WTC11 (cell line): ENCODE measurements at regions not wholly inside any gene's neighbourhood (a gene's known extent, or its start where the extent isn't known, plus 50 kb on each side); places are given as distances from the start of the nearest gene placed in this dataset.

ENCODE experiments used
- ATAC-seq: fragments of 200-7000 bp; cut with Tn5 transposase; 2 replicates; pipeline ENCODE4 v1.10.0; 2021; ENCODE audit warnings: mild to moderate bottlenecking, moderate library complexity
- CTCF ChIA-PET: fragments of 300-600 bp; sonication (Branson Sonifier 250); formaldehyde crosslinking; loops from one replicate; lab custom pipeline; 2021; ENCODE audit warnings: antibody characterized with exemption; lab: Charles Lee
- POLR2A ChIA-PET: fragments of 350-600 bp; sonication (Branson Sonifier 250); formaldehyde crosslinking; loops from one replicate; lab custom pipeline; 2021; ENCODE audit warnings: antibody characterized with exemption; lab: Charles Lee
- DNase-seq: peaks from one replicate; pipeline ENCODE4 v3.0.0; 2021; ENCODE audit warnings: low spot score
- H3K27ac Mint-ChIP-seq: 2 replicates; pipeline ENCODE4 v1.8.0; 2021; ENCODE audit warnings: mixed read lengths
- H3K27me3 Mint-ChIP-seq: 2 replicates; pipeline ENCODE4 v1.8.0; 2021; ENCODE audit warnings: low read depth, mild to moderate bottlenecking, moderate library complexity, mixed read lengths
- H3K36me3 Mint-ChIP-seq: 2 replicates; pipeline ENCODE4 v1.8.0; 2021; ENCODE audit warnings: mixed read lengths
- H3K4me1 Mint-ChIP-seq: 2 replicates; pipeline ENCODE4 v1.8.0; 2022; ENCODE audit warnings: mixed read lengths
- H3K4me3 Mint-ChIP-seq: 2 replicates; pipeline ENCODE4 v1.8.0; 2021; ENCODE audit warnings: mild to moderate bottlenecking, moderate library complexity, mixed read lengths
- H3K9me3 Mint-ChIP-seq: 2 replicates; pipeline ENCODE4 v1.8.0; 2021; ENCODE audit warnings: mixed read lengths
- CREB1 ChIP-seq: sonication (generic); formaldehyde crosslinking; IDR thresholded peaks from 2 replicates; pipeline ENCODE4 v1.8.0; 2023; ENCODE audit warnings: mild to moderate bottlenecking, missing genetic modification reagents
- ESRRA ChIP-seq: sonication (generic); formaldehyde crosslinking; IDR thresholded peaks from 2 replicates; pipeline ENCODE4 v1.8.1; 2022; ENCODE audit warnings: mild to moderate bottlenecking, missing genetic modification reagents, borderline replicate concordance
- ETV6 ChIP-seq: sonication (generic); formaldehyde crosslinking; IDR thresholded peaks from 2 replicates; pipeline ENCODE4 v1.8.1; 2022; ENCODE audit warnings: mild to moderate bottlenecking, missing genetic modification reagents
- FOXJ3 ChIP-seq: sonication (generic); formaldehyde crosslinking; IDR thresholded peaks from 2 replicates; pipeline ENCODE4 v1.9.0; 2021; ENCODE audit warnings: missing genetic modification reagents, mild to moderate bottlenecking, borderline replicate concordance
- NR2C2 ChIP-seq: sonication (generic); formaldehyde crosslinking; IDR thresholded peaks from 2 replicates; pipeline ENCODE4 v1.8.0; 2022; ENCODE audit warnings: mild to moderate bottlenecking, missing genetic modification reagents
- SMAD3 ChIP-seq: sonication (generic); formaldehyde crosslinking; IDR thresholded peaks from 2 replicates; pipeline ENCODE4 v1.8.0; 2022; ENCODE audit warnings: missing genetic modification reagents, mild to moderate bottlenecking, borderline replicate concordance
- SOX15 ChIP-seq: fragments of 250-450 bp; sonication (Bioruptor Pico); IDR thresholded peaks from 2 replicates; pipeline ENCODE4 v1.9.0; 2021; ENCODE audit warnings: mild to moderate bottlenecking
- TCF7 ChIP-seq: sonication (generic); formaldehyde crosslinking; IDR thresholded peaks from 2 replicates; pipeline ENCODE4 v1.8.0; 2022; ENCODE audit warnings: mild to moderate bottlenecking, low read depth, missing genetic modification reagents, moderate library complexity
- TEAD1 ChIP-seq: sonication (generic); formaldehyde crosslinking; IDR thresholded peaks from 2 replicates; pipeline ENCODE4 v1.8.0; 2022; ENCODE audit warnings: mild to moderate bottlenecking, missing genetic modification reagents
- ZBTB21 ChIP-seq: sonication (generic); formaldehyde crosslinking; IDR thresholded peaks from 2 replicates; pipeline ENCODE4 v1.8.1; 2023; ENCODE audit warnings: mild to moderate bottlenecking, missing genetic modification reagents, borderline replicate concordance
- TF ChIP-seq, protein P1 (sequence below): fragments of 250-450 bp; sonication (Bioruptor Pico); IDR thresholded peaks from 2 replicates; pipeline ENCODE4 v2.1.2; 2022; ENCODE audit warnings: mild to moderate bottlenecking, moderate library complexity
- TF ChIP-seq, protein P2 (sequence below): sonication (generic); formaldehyde crosslinking; IDR thresholded peaks from 2 replicates; pipeline ENCODE4 v1.8.0; 2023; ENCODE audit warnings: missing genetic modification reagents
- TF ChIP-seq, protein P3 (sequence below): sonication (generic); formaldehyde crosslinking; IDR thresholded peaks from 2 replicates; pipeline ENCODE4 v1.8.0; 2022; ENCODE audit warnings: mild to moderate bottlenecking, missing genetic modification reagents
- TF ChIP-seq, protein P4 (sequence below): sonication (generic); formaldehyde crosslinking; IDR thresholded peaks from 2 replicates; pipeline ENCODE4 v1.8.1; 2022; ENCODE audit warnings: missing genetic modification reagents, borderline replicate concordance
- TF ChIP-seq, protein P5 (sequence below): fragments of 250-450 bp; sonication (Bioruptor Pico); IDR thresholded peaks from 2 replicates; pipeline ENCODE4 v1.9.0; 2021; ENCODE audit warnings: moderate library complexity, mild to moderate bottlenecking, inconsistent platforms, borderline replicate concordance
- TF ChIP-seq, protein P6 (sequence below): sonication (generic); formaldehyde crosslinking; IDR thresholded peaks from 2 replicates; pipeline ENCODE4 v1.8.0; 2023; ENCODE audit warnings: mild to moderate bottlenecking, missing genetic modification reagents
- TF ChIP-seq, protein P7 (sequence below): fragments of 200-600 bp; IDR thresholded peaks from 2 replicates; pipeline ENCODE4 v1.8.0; 2022; ENCODE audit warnings: antibody characterized with exemption
- TF ChIP-seq, protein P8 (sequence below): sonication (generic); formaldehyde crosslinking; IDR thresholded peaks from 2 replicates; pipeline ENCODE4 v1.8.1; 2022; ENCODE audit warnings: low read depth, missing genetic modification reagents, borderline replicate concordance
- TF ChIP-seq, protein P9 (sequence below): sonication (generic); formaldehyde crosslinking; IDR thresholded peaks from 2 replicates; pipeline ENCODE4 v1.8.1; 2022; ENCODE audit warnings: low read depth, mild to moderate bottlenecking, moderate library complexity, missing genetic modification reagents, borderline replicate concordance
- TF ChIP-seq, protein P10 (sequence below): sonication (generic); formaldehyde crosslinking; IDR thresholded peaks from 2 replicates; pipeline ENCODE4 v1.8.1; 2023; ENCODE audit warnings: mild to moderate bottlenecking, missing genetic modification reagents, moderate library complexity

DNA sequence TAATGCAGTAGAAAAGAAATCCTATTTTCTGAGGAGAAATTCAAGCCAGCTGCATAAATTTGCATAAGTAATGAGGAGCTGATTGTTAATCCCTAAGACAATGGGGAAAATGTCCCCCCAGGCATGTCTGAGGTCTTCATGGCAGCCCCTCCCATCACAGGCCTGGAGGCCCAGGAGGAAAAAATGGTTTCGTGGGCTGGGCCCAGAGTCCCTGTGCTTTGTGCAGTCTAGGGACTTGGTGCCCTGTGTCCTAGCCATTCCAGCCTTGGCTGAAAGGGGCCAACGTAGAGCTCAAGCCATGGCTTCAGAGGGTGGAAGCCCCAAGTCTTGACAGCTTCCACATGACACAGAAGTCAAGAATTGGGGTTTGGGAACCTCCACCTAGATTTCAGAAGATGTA, 357.5 kb downstream of the SPATA31D1 start (continued):
- TF ChIP-seq, protein P1, sequence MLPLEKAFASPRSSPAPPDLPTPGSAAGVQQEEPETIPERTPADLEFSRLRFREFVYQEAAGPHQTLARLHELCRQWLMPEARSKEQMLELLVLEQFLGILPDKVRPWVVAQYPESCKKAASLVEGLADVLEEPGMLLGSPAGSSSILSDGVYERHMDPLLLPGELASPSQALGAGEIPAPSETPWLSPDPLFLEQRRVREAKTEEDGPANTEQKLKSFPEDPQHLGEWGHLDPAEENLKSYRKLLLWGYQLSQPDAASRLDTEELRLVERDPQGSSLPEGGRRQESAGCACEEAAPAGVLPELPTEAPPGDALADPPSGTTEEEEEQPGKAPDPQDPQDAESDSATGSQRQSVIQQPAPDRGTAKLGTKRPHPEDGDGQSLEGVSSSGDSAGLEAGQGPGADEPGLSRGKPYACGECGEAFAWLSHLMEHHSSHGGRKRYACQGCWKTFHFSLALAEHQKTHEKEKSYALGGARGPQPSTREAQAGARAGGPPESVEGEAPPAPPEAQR (CRISPR knock-in tag) = no peak
- TF ChIP-seq ESRRA (no peak), SOX15 (CRISPR knock-in tag) (no peak), ETV6 (CRISPR knock-in tag) (no peak), ZBTB21 (CRISPR knock-in tag) (no peak), FOXJ3 (CRISPR knock-in tag) (no peak)
- TF ChIP-seq, protein P2, sequence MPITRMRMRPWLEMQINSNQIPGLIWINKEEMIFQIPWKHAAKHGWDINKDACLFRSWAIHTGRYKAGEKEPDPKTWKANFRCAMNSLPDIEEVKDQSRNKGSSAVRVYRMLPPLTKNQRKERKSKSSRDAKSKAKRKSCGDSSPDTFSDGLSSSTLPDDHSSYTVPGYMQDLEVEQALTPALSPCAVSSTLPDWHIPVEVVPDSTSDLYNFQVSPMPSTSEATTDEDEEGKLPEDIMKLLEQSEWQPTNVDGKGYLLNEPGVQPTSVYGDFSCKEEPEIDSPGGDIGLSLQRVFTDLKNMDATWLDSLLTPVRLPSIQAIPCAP (CRISPR knock-in tag) = no peak
- TF ChIP-seq, protein P3, sequence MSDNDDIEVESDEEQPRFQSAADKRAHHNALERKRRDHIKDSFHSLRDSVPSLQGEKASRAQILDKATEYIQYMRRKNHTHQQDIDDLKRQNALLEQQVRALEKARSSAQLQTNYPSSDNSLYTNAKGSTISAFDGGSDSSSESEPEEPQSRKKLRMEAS (CRISPR knock-in tag) = no peak
- TF ChIP-seq, protein P4, sequence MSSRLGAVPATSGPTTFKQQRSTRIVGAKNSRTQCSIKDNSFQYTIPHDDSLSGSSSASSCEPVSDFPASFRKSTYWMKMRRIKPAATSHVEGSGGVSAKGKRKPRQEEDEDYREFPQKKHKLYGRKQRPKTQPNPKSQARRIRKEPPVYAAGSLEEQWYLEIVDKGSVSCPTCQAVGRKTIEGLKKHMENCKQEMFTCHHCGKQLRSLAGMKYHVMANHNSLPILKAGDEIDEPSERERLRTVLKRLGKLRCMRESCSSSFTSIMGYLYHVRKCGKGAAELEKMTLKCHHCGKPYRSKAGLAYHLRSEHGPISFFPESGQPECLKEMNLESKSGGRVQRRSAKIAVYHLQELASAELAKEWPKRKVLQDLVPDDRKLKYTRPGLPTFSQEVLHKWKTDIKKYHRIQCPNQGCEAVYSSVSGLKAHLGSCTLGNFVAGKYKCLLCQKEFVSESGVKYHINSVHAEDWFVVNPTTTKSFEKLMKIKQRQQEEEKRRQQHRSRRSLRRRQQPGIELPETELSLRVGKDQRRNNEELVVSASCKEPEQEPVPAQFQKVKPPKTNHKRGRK = no peak
- TF ChIP-seq, protein P5, sequence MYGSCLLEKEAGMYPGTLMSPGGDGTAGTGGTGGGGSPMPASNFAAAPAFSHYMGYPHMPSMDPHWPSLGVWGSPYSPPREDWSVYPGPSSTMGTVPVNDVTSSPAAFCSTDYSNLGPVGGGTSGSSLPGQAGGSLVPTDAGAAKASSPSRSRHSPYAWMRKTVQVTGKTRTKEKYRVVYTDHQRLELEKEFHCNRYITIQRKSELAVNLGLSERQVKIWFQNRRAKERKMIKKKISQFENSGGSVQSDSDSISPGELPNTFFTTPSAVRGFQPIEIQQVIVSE (CRISPR knock-in tag) = no peak
- TF ChIP-seq, protein P6, sequence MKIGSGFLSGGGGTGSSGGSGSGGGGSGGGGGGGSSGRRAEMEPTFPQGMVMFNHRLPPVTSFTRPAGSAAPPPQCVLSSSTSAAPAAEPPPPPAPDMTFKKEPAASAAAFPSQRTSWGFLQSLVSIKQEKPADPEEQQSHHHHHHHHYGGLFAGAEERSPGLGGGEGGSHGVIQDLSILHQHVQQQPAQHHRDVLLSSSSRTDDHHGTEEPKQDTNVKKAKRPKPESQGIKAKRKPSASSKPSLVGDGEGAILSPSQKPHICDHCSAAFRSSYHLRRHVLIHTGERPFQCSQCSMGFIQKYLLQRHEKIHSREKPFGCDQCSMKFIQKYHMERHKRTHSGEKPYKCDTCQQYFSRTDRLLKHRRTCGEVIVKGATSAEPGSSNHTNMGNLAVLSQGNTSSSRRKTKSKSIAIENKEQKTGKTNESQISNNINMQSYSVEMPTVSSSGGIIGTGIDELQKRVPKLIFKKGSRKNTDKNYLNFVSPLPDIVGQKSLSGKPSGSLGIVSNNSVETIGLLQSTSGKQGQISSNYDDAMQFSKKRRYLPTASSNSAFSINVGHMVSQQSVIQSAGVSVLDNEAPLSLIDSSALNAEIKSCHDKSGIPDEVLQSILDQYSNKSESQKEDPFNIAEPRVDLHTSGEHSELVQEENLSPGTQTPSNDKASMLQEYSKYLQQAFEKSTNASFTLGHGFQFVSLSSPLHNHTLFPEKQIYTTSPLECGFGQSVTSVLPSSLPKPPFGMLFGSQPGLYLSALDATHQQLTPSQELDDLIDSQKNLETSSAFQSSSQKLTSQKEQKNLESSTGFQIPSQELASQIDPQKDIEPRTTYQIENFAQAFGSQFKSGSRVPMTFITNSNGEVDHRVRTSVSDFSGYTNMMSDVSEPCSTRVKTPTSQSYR (CRISPR knock-in tag) = no peak

DNA sequence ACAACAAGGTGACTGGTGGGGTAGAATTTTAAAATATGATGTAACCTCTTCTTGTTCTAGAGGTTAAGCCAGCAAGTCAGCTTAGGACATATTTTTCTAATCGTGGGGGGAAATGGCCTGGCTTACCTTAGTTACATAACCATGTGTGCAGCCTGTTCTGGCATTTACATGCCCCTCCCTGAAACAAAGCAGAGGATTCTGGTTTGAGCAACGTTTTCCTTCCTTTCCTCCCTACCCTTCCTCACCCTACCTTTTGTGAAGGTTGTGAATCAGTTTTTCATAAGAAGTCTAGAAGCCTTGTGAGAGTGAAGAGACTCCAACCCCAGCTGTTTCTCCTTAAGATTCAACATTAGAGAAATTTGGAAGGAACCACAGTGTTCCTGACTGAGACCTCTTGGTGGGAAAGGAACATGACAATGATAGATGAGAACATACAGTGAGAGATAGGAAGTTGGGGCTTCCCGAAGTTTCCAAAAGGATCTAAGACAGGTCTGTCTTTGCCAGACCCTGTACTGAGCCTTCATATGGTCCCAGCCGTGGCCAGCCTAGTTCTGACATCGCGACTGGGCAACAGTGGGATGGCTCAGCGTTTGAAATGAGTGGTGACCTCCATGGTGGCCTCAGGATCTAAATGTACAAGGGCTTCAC, 365.2 kb downstream of the SPATA31D1 start:
- ChIA-PET POLR2A (no interaction called here), CTCF (no interaction called here)
- DNase-seq (no peak), ATAC-seq (no peak)
- Mint-ChIP-seq H3K4me3 (no peak overlapping the region), H3K27ac (no peak overlapping the region), H3K27me3 (no peaks in the 10 kb centered on the region), H3K9me3 (peaks cover 21% of the 10 kb centered on the region), H3K4me1 (peaks cover 15% of the 10 kb centered on the region), H3K36me3 (peaks cover 6% of the 10 kb centered on the region)
- TF ChIP-seq, protein P7, sequence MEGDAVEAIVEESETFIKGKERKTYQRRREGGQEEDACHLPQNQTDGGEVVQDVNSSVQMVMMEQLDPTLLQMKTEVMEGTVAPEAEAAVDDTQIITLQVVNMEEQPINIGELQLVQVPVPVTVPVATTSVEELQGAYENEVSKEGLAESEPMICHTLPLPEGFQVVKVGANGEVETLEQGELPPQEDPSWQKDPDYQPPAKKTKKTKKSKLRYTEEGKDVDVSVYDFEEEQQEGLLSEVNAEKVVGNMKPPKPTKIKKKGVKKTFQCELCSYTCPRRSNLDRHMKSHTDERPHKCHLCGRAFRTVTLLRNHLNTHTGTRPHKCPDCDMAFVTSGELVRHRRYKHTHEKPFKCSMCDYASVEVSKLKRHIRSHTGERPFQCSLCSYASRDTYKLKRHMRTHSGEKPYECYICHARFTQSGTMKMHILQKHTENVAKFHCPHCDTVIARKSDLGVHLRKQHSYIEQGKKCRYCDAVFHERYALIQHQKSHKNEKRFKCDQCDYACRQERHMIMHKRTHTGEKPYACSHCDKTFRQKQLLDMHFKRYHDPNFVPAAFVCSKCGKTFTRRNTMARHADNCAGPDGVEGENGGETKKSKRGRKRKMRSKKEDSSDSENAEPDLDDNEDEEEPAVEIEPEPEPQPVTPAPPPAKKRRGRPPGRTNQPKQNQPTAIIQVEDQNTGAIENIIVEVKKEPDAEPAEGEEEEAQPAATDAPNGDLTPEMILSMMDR = no peak
- no peak for TF ChIP-seq SMAD3 (CRISPR knock-in tag)
- TF ChIP-seq TEAD1 (CRISPR knock-in tag) = no peak
- TF ChIP-seq NR2C2 (CRISPR knock-in tag) = no peak
- TF ChIP-seq ZBTB21 (CRISPR knock-in tag) = no peak
- no peak for TF ChIP-seq CREB1
- no peak for TF ChIP-seq TCF7
- TF ChIP-seq, protein P8, sequence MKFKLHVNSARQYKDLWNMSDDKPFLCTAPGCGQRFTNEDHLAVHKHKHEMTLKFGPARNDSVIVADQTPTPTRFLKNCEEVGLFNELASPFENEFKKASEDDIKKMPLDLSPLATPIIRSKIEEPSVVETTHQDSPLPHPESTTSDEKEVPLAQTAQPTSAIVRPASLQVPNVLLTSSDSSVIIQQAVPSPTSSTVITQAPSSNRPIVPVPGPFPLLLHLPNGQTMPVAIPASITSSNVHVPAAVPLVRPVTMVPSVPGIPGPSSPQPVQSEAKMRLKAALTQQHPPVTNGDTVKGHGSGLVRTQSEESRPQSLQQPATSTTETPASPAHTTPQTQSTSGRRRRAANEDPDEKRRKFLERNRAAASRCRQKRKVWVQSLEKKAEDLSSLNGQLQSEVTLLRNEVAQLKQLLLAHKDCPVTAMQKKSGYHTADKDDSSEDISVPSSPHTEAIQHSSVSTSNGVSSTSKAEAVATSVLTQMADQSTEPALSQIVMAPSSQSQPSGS (CRISPR knock-in tag) = no peak
- TF ChIP-seq, protein P9, sequence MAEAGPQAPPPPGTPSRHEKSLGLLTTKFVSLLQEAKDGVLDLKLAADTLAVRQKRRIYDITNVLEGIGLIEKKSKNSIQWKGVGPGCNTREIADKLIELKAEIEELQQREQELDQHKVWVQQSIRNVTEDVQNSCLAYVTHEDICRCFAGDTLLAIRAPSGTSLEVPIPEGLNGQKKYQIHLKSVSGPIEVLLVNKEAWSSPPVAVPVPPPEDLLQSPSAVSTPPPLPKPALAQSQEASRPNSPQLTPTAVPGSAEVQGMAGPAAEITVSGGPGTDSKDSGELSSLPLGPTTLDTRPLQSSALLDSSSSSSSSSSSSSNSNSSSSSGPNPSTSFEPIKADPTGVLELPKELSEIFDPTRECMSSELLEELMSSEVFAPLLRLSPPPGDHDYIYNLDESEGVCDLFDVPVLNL = no peak
- TF ChIP-seq, protein P10, sequence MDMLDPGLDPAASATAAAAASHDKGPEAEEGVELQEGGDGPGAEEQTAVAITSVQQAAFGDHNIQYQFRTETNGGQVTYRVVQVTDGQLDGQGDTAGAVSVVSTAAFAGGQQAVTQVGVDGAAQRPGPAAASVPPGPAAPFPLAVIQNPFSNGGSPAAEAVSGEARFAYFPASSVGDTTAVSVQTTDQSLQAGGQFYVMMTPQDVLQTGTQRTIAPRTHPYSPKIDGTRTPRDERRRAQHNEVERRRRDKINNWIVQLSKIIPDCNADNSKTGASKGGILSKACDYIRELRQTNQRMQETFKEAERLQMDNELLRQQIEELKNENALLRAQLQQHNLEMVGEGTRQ (CRISPR knock-in tag) = no peak
